ENCODE measurements at regions not wholly inside any gene's neighbourhood (a gene's known extent, or its start where the extent isn't known, plus 50 kb on each side); places are given as distances from the start of the nearest gene placed in this dataset.

DNA sequence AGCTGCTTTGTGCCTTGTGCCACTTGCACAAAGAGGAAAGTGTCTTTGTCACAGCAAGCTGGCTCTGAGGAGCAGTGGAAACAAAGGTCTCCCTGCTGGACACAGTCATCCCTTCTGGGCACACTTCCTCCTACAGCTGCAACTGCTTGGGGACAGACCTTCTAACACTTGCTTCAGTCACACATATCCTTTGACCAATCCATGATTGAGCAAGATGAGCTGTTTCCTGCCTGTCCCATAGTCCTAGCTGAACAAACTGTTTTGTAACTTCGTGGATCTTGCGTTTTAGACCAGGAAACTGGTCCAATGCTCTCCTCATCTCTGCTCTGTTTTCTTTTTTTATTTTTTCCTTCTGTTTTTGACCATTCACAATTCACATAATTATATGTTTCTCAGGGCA lies 98.5 kb downstream of the RRAGB start:
- Histone ChIP-seq H3K18ac (ENCODE audit: extremely low read depth, low read length) (no peak overlapping the region), H4K20me1 (replicated peaks in 1 of 2; ENCODE audit: control insufficient read depth in 1 of 2, insufficient read depth in 2 of 2, low read length in 2 of 2) (no peaks in the 10 kb centered on the region), H3K4ac (replicated peaks; ENCODE audit: insufficient read length, low read depth, low read length) (no peak overlapping the region), H3K79me2 (ENCODE audit: control insufficient read depth in 1 of 2, insufficient read depth in 2 of 2, low read length in 2 of 2) (no peaks in the 10 kb centered on the region), H3K56ac (replicated peaks; ENCODE audit: insufficient read length, low read depth, low read length) (no peak overlapping the region), H2BK15ac (ENCODE audit: low read length) (no peak overlapping the region), H2BK120ac (replicated peaks; ENCODE audit: low read depth, low read length) (no peak overlapping the region), H2BK12ac (ENCODE audit: low read depth, low read length) (no peak overlapping the region), H3K27ac (ENCODE audit: low read depth, low read length) (no peak overlapping the region), H3K23me2 (ENCODE audit: low read depth, low read length) (no peaks in the 10 kb centered on the region), H2AFZ (ENCODE audit: low read length) (no peak overlapping the region), H2AK5ac (ENCODE audit: low read depth, low read length) (no peak overlapping the region), H2BK5ac (ENCODE audit: low read depth, low read length) (no peak overlapping the region), H3K23ac (ENCODE audit: insufficient read length) (no peak overlapping the region), H3K79me1 (ENCODE audit: low read depth, low read length) (no peaks in the 10 kb centered on the region), H2BK20ac (ENCODE audit: low read length) (no peak overlapping the region), H3K4me3 (ENCODE audit: extremely low read depth in 1 of 4, insufficient read depth in 2 of 4, low read depth in 3 of 4, low read length in 4 of 4) (no peak overlapping the region), H3K36me3 (ENCODE audit: control insufficient read depth in 2 of 4, insufficient read depth in 4 of 4, low read length in 3 of 4) (no peaks in the 10 kb centered on the region), H3K9ac (replicated peaks in 1 of 4; ENCODE audit: extremely low read depth in 1 of 4, low read depth in 3 of 4, low read length in 3 of 4) (no peak overlapping the region), H3K27me3 (replicated peaks in 1 of 4; ENCODE audit: control insufficient read depth in 3 of 4, extremely low read depth in 1 of 4, insufficient read depth in 3 of 4, low read length in 3 of 4) (no peaks in the 10 kb centered on the region), H3K4me1 (replicated peaks in 1 of 4; ENCODE audit: control insufficient read depth in 3 of 4, insufficient read depth in 4 of 4, low read length in 3 of 4) (0 out of 7 replicates have a peak, but pooled peaks cover 0 to 3% (median 0%) of the 10 kb centered on the region in 4 experiments), H3K4me2 (ENCODE audit: insufficient read depth in 1 of 2, low read depth in 2 of 2, low read length in 2 of 2) (no peak overlapping the region), H3K9me3 (ENCODE audit: insufficient read depth in 2 of 2, low read depth in 1 of 2, low read length in 1 of 2) (peaks cover 2 to 10% of the 10 kb centered on the region in 2 experiments; a peak in 2 of 4 replicates), H3K14ac (ENCODE audit: insufficient read length) (no peak overlapping the region), H4K5ac (ENCODE audit: insufficient read length, low read depth, low read length) (no peak overlapping the region), H4K8ac (ENCODE audit: extremely low read depth, insufficient read depth, low read length) (no peak overlapping the region), H4K91ac (replicated peaks; ENCODE audit: insufficient read length, low read length) (no peak overlapping the region)
- DNase-seq (ENCODE audit: low read depth in 1 of 2, low spot score in 2 of 2) = no peak
- 100% methylated on average over 2 of the region's 2 CpGs; no CpG with 5 or more reads in 1 of the 2 experiments for WGBS, 2 experiments (ENCODE audit: extremely low coverage in 1 of 2, insufficient coverage in 1 of 2, insufficient read length in 1 of 2, insufficient replicate concordance in 2 of 2, low coverage in 1 of 2, low lambda C conversion rate in 2 of 2, missing lambda C conversion rate in 1 of 2)
- CTCF ChIA-PET (ENCODE audit: partially characterized antibody) = interaction anchor here (1.0 kb wide), 2 partner anchors 15 to 92 kb away, joined by 3 to 6 read pairs; no protein-coding TSS in a partner anchor
- POLR2A ChIA-PET (ENCODE audit: partially characterized antibody) = no interaction called here
- TF ChIP-seq KDM4A (IDR thresholded peaks at IDR 0.05; ENCODE audit: low read depth, low read length, severe bottlenecking) = no peak
- no peak for TF ChIP-seq ASH2L (IDR thresholded peaks at IDR 0.05; ENCODE audit: low read length)
- TF ChIP-seq NRF1 (IDR thresholded peaks at IDR 0.05; ENCODE audit: low read depth, low read length) = no peak
- TF ChIP-seq JUND (IDR thresholded peaks at IDR 0.05; ENCODE audit: low read length) = no peak
- FAIRE-seq = no peak
